KMS-11 (cell line): ENCODE measurements at regions not wholly inside any gene's neighbourhood (a gene's known extent, or its start where the extent isn't known, plus 50 kb on each side); places are given as distances from the start of the nearest gene placed in this dataset.
"Not testable (repeated sequence)": the region's sequence is repeated elsewhere in the genome, so short reads cannot be mapped to it uniquely, and the experiment has no call there.

Experiments used
- H2AFZ ChIP-seq: fragments of 200-600 bp; sonication (generic); 2 replicates; pipeline ENCODE4 v1.6.1; 2016; ENCODE audit warnings: antibody characterized with exemption, mixed run types, low read depth
- H3K27ac ChIP-seq: fragments of 200-600 bp; sonication (generic); 2 replicates; pipeline ENCODE4 v1.6.1; 2016; ENCODE audit warnings: mild to moderate bottlenecking, mixed run types
- H3K27me3 ChIP-seq: fragments of 200-600 bp; sonication (generic); 2 replicates; pipeline ENCODE4 v1.6.1; 2017; ENCODE audit warnings: mild to moderate bottlenecking, low read depth, mixed run types, moderate library complexity; ENCODE audit not compliant: insufficient read depth
- H3K36me3 ChIP-seq: fragments of 200-600 bp; sonication (generic); 2 replicates; pipeline ENCODE4 v1.6.1; 2017; ENCODE audit warnings: mild to moderate bottlenecking, mixed run types; ENCODE audit not compliant: insufficient read depth
- H3K4me1 ChIP-seq: fragments of 200-600 bp; sonication (generic); 2 replicates; pipeline ENCODE4 v1.6.1; 2016; ENCODE audit warnings: mild to moderate bottlenecking, low read depth, mixed run types; ENCODE audit not compliant: poor library complexity, severe bottlenecking
- H3K4me2 ChIP-seq: fragments of 200-600 bp; sonication (generic); 2 replicates; pipeline ENCODE4 v1.7.0; 2016; ENCODE audit warnings: mild to moderate bottlenecking, mixed run types
- H3K4me3 ChIP-seq: fragments of 200-600 bp; sonication (generic); IDR thresholded peaks from 2 replicates; pipeline ENCODE4 v1.6.1; 2017; ENCODE audit warnings: low read depth, low read length, mixed read lengths; ENCODE audit not compliant: insufficient read depth
- H3K79me2 ChIP-seq: fragments of 200-600 bp; sonication (generic); 2 replicates; pipeline ENCODE4 v1.6.1; 2016; ENCODE audit warnings: low read depth, mixed run types; ENCODE audit not compliant: insufficient read depth
- H3K9ac ChIP-seq: fragments of 200-600 bp; sonication (generic); 2 replicates; pipeline ENCODE4 v1.6.1; 2016; ENCODE audit warnings: mild to moderate bottlenecking, mixed run types
- H4K20me1 ChIP-seq: fragments of 200-600 bp; sonication (generic); 2 replicates; pipeline ENCODE4 v1.6.1; 2016; ENCODE audit warnings: mild to moderate bottlenecking, mixed run types; ENCODE audit not compliant: insufficient read depth
- CTCF ChIP-seq: fragments of 200-600 bp; sonication (generic); conservative IDR thresholded peaks from 2 replicates; pipeline ENCODE4 v1.6.1; 2017; ENCODE audit warnings: low read depth, mild to moderate bottlenecking, antibody characterized with exemption, low read length, moderate library complexity, mixed read lengths

- no peaks in the 10 kb centered on the region for H3K27me3 ChIP-seq
- no peak overlapping the region for H2AFZ ChIP-seq
- TF ChIP-seq CTCF, result no peak
- no peak overlapping the region for H3K27ac ChIP-seq
- H3K36me3 ChIP-seq, result no peaks in the 10 kb centered on the region
- no peaks in the 10 kb centered on the region for H3K4me1 ChIP-seq
- no peaks in the 10 kb centered on the region for H3K79me2 ChIP-seq
- H3K4me3 ChIP-seq, result no peak overlapping the region
- no peaks in the 10 kb centered on the region for H4K20me1 ChIP-seq
- H3K4me2 ChIP-seq, result no peak overlapping the region
- no peak overlapping the region for H3K9ac ChIP-seq
Measured at GRCh38 chr2:228433721-228434120, 252.2 kb upstream of the SPHKAP start.

GRCh38 chr2:228432116-228432515, 250.6 kb upstream of the SPHKAP start:
- no peak for TF ChIP-seq CTCF
- Histone ChIP-seq H3K4me2 (no peak overlapping the region), H3K27me3 (no peaks in the 10 kb centered on the region), H3K27ac (no peak overlapping the region), H3K9ac (no peak overlapping the region), H3K4me3 (no peak overlapping the region), H2AFZ (no peak overlapping the region), H3K79me2 (no peaks in the 10 kb centered on the region), H3K36me3 (no peaks in the 10 kb centered on the region), H4K20me1 (no peaks in the 10 kb centered on the region), H3K4me1 (no peaks in the 10 kb centered on the region)

GRCh38 chr2:228430986-228431385, 249.5 kb upstream of the SPHKAP start:
- no peak for TF ChIP-seq CTCF
- no peak overlapping the region for H2AFZ ChIP-seq
- H3K36me3 ChIP-seq, result no peaks in the 10 kb centered on the region
- H3K27ac ChIP-seq, result no peak overlapping the region
- H4K20me1 ChIP-seq, result no peaks in the 10 kb centered on the region
- H3K4me3 ChIP-seq, result no peak overlapping the region
- no peak overlapping the region for H3K9ac ChIP-seq
- H3K79me2 ChIP-seq, result no peaks in the 10 kb centered on the region
- no peak overlapping the region for H3K4me2 ChIP-seq
- H3K27me3 ChIP-seq, result no peaks in the 10 kb centered on the region
- H3K4me1 ChIP-seq, result no peaks in the 10 kb centered on the region

DNA sequence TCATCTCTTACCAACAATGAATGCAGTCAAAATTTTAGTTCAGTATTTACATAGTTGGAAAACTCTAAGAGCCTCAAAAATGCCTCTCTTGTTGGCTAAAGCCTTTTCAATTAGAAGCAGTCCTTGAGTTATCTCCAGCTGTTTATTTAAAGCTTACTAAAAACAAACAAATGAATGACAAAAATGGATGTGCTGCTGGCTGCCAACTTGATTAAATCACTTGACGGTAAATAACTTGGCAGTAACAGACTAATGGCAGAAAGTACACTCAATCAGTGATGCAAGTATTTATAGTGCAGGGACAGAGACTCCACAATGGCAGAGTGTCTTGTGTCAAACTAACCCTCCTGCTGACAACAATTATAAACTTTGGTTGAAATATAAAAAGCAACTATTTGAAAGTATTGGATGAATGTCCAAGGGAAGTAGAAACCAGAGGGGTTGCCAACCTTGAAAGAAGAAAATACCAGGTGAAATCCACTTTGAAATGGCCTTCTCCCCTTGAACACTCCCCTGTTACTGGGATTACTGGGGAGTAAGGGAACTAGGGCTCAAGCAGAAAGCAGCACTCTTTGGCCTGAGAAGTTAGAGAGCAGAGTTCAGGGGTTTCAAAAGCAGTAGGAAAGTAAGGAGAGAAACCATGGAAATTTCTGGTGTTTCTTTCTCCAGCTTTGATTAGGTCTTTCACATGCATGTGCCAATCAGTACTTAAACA, 245.2 kb upstream of the SPHKAP start:
- no peaks in the 10 kb centered on the region for H3K36me3 ChIP-seq
- no peak overlapping the region for H2AFZ ChIP-seq
- H3K4me2 ChIP-seq, result no peak overlapping the region
- H3K4me1 ChIP-seq, result no peaks in the 10 kb centered on the region
- H3K9ac ChIP-seq, result no peak overlapping the region
- H3K27me3 ChIP-seq, result no peaks in the 10 kb centered on the region
- H3K27ac ChIP-seq, result no peak overlapping the region
- H3K79me2 ChIP-seq, result no peaks in the 10 kb centered on the region
- no peak overlapping the region for H3K4me3 ChIP-seq
- no peak for TF ChIP-seq CTCF
- no peaks in the 10 kb centered on the region for H4K20me1 ChIP-seq

GRCh38 chr2:228425411-228426060, 244.0 kb upstream of the SPHKAP start:
- not testable (repeated sequence) for H3K27ac ChIP-seq, H3K4me3 ChIP-seq, H3K27me3 ChIP-seq, H3K4me2 ChIP-seq, H3K4me1 ChIP-seq, H3K36me3 ChIP-seq, H4K20me1 ChIP-seq, H3K9ac ChIP-seq, H3K79me2 ChIP-seq, H2AFZ ChIP-seq
